HG03103 (cell line): ENCODE measurements at regions not wholly inside any gene's neighbourhood (a gene's known extent, or its start where the extent isn't known, plus 50 kb on each side); places are given as distances from the start of the nearest gene placed in this dataset.
"Not testable (repeated sequence)": the region's sequence is repeated elsewhere in the genome, so short reads cannot be mapped to it uniquely, and the experiment has no call there.

Experiments
- ATAC-seq: cut with Tn5 transposase; IDR thresholded peaks from one replicate; pipeline ENCODE4 v1.9.1; 2021; ENCODE audit warnings: low read depth; ENCODE audit not compliant: unreplicated experiment

GRCh38 chr12:23222801-23223200, 597.8 kb downstream of the ETNK1 start:
- no peak for ATAC-seq

DNA sequence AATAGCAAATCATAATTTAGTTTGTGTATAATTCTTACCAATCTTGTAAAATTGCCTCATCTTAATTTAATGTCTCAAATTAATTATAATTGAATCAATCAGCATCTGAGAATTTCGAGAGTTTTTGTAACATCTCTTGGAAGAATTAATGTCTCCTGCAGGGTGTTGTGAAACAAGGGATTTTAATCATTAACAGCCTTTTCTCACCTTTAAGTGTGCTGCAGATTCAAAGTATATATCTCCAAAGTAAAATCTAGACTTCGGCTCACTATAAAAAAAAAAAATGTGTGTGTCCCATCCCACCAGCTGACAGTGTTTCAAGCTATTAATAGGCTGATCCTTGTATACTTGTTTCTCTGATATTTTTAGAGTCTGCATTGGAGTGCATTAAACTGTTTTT, 603.1 kb downstream of the ETNK1 start:
- ATAC-seq = no peak

DNA sequence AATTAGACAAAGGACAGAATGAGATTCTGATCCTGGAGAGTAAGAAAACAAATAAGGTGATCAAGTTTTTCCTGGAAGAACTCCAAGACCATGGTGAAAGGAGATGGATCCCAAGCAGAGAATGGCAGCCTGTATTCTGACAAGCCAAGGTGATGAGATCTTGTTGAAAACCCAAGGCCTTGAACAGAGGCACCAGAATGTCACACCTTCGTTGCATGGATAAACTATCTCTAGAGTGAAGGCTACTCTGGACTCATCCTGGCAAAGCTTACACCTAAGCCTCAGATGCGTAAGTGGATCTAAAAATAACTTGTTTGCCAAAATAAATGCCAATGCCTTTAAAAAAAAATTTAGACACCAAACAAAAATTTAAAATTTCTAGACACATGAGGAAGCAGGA, 605.9 kb downstream of the ETNK1 start:
- no peak for ATAC-seq

DNA sequence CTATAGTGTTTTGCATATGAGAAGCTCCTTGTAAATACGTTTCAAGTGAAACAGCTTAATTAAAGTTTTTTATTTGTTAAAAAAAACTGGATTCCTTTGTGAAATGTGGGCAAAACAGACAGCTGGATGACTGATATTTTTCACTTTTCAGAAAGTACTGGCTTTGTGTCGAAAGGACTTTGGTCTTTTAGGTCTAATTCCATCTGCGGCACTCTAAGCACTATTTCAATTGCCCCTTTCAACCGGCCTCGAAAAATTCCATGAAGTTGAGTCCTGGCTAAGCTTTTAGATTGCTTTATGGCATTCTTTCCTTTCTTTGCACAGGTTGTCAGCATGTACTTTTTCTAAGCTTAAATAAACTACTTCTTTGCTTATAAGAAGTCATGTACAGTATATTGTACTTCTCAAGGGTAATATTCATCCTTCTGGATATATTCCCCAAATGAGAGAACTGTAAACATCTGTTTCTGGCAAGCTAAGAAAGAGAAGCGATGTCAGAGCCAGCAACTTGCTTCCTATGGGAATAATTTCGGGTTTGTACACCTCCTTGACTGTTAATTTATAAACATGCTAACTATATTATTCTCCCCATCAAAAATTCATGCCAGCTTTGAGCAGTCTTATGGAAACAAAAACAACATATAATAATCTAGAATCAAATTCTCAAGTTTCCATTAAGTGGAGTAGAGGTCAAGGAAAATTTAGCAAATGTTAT, 611.3 kb downstream of the ETNK1 start:
- no peak for ATAC-seq

DNA sequence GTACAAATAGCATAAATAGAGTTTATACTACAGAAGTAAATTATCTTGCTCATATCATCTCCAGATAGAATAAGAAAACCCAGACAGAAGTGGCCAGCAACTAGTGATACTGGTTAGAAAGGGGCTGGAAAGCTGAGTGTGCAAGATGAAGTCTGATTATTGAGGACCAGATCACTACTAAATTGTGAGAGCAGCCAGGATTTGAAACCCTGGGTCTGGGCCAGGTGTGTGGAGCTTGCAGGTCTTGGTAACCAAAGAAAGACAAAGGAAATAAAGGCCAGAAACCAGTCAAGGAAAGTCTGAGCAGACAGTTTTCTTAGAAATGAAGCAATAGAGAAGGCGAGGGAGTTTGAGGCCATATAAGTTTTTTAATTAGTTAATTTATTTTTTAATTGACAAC, 611.8 kb downstream of the ETNK1 start:
- ATAC-seq = no peak

GRCh38 chr12:23238190-23238589, 613.2 kb downstream of the ETNK1 start:
- no peak for ATAC-seq

GRCh38 chr12:23238957-23239356, 614.0 kb downstream of the ETNK1 start:
- ATAC-seq = no peak

GRCh38 chr12:23245186-23245585, 620.2 kb downstream of the ETNK1 start:
- no peak for ATAC-seq

DNA sequence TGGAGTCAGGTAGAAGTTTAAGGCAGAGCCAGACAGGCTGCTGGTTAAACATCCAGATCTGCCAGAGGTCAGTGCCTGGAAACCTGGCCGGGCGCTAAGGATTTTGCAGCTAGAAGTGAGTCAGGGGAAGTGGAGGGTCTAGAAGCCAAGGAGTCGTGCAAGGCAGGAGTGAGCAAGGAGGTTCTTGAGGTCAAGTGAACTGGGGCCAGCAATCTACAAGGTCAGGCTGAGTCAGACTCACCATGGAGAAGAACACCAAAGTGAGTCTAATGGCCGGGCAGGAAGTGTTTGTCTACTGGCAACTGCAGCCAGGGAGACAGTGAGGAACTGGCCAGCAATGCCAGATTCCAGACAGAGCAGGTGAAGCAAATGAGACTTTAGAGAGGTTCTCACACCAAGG, 628.2 kb downstream of the ETNK1 start:
- ATAC-seq = no peak

GRCh38 chr12:23253910-23254309, 628.9 kb downstream of the ETNK1 start:
- not testable (repeated sequence) for ATAC-seq

DNA sequence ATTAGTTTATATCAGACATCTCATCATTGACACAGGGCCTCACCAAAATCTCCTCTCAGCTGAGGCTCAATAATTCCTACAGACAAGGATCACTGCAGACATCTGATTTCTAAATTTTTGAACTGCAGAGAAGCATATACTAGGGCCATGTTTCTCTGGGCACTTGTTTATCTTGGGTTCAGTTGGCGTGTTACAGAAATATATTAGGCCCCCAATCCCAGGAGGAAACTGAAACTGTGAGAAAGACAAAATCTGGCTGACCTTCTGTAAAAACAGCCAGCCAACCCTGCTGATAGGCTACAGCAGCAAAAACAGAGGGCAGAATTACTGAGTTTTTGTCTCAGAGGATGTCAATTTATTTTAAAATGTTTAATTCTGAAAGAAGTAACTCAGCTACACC, 634.6 kb downstream of the ETNK1 start:
- ATAC-seq = no peak

DNA sequence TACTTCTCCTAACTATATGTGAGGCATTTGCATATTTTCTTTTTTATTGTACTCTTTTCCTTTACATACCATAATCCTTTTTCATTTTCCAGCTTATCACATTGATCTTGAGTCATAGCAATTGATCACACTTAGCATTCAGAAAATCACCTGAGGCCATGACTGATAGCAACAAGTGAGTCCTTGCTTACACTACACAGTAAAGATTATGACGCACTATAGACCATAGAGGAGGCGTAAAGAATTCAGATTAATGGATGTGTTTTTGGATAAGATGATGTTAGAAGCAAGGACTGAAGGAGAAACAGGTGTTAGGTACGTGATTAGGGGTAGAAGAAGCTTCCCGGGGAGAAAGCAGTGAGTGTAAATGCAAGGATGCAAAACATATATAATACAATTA, 637.7 kb downstream of the ETNK1 start:
- no peak for ATAC-seq

- no peak for ATAC-seq
These were observed 652.9 kb downstream of the ETNK1 start for GRCh38 chr12:23277831-23278230.

DNA sequence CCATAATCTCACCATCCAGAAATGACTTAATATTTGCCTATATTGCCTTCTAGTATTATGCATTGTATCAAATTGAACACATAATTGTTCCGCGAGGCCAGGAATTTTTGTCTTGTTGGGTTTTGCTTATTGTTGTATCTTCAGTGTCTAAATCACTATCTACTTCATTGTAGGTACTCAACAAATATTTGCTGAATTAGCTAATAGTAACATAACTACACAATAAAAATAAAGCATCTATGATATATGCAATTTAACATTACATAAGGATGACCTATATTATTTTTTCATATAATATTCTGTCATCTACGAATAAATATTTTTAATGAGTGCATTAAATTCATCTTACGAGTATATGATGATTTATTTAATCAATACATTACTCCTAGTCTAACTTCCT, 656.3 kb downstream of the ETNK1 start:
- no peak for ATAC-seq

DNA sequence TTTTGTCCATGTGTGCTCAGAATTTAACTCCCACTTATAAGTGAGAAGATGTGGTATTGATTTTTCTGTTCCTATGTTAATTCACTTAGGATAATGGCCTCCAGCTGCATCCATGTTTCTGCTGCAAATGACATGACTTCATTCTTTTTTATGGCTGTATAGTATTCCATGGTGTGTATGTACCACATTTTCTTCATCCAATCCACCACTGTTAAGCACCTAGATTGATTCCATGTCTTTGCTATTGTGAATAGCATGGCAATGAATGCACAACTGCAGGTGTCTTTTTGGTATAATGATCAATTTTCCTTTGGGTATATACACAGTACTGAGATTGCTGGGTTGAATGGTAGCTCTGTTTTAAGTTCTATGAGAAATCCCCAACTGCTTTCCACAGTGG, 657.7 kb downstream of the ETNK1 start:
- no peak for ATAC-seq

GRCh38 chr12:23285764-23286530, 661.0 kb downstream of the ETNK1 start:
- not testable (repeated sequence) for ATAC-seq

GRCh38 chr12:23290627-23291330, 658.7 kb downstream of the SOX5 start:
- no peak for ATAC-seq

DNA sequence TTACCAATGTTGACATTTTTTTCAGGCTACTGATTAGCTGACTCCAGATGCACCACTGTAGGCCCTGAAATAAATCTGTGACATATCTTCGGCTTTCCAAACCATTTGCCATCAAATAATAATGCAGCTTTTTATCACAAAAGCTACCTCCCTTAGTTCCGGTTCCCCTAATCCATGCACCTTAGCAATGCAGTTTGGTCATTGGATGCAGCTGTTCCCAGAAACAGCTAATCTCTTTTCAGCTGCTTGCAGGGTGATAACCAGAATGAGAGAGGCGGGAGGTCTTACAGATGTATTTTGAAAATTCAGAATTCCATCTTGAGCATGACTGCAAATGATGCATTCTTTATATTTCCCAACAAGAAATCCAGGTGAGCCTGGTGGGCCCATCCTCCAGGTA, 646.2 kb downstream of the SOX5 start:
- ATAC-seq = no peak

- ATAC-seq = no peak
These were observed 645.6 kb downstream of the SOX5 start for GRCh38 chr12:23303821-23304220.

DNA sequence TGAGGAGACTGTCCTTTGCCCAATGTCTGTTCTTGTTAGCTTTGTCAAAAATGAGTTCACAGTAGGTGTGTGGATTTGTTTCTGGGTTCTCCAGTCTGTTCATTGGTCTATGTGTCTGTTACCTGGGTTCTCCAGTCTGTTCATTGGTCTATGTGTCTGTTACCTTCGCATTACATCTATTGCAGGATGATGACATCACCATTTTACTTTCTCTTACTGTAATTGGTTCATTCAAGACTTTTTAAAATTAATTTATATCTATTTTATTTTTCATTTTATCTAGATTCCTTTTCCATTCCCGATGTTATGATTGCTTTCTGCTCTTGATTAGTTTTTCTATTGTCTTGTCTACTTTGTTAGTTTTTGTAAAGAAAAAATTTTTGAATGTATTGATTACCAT, 615.5 kb downstream of the SOX5 start:
- no peak for ATAC-seq

- ATAC-seq = no peak
These were observed 613.9 kb downstream of the SOX5 start for GRCh38 chr12:23335593-23335992.

DNA sequence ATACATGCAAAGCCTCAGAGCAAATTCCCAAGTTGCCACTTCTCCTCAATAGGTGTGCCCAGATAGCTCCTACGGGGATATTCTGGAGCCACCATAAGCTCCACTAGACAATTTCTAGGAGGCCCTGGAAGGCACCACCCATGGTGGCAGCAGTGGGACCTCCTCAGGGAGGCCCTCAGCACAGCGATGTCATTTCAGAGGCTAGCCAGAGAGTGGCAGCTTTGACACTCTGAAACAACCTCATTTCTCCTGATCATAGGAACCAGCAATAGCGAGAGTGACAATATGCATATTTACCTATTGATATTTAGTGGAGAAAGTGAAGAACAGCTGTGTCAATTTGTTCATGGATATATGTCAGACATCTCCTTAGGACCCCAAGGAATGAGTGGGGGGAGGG, 612.3 kb downstream of the SOX5 start:
- no peak for ATAC-seq
